ENCODE measurements at regions not wholly inside any gene's neighbourhood (a gene's known extent, or its start where the extent isn't known, plus 50 kb on each side); places are given as distances from the start of the nearest gene placed in this dataset.

- Histone ChIP-seq H3F3A (ENCODE audit: control insufficient read depth, insufficient read depth) (no peaks in the 10 kb centered on the region), H3K9me3 (ENCODE audit: control insufficient read depth, insufficient read depth, low read length) (no peaks in the 10 kb centered on the region), H3K79me2 (ENCODE audit: control insufficient read depth, low read length) (no peaks in the 10 kb centered on the region), H3K36me3 (ENCODE audit: control insufficient read depth, low read length) (no peaks in the 10 kb centered on the region), H3K9me2 (replicated peaks; ENCODE audit: control insufficient read depth, low read length) (no peaks in the 10 kb centered on the region), H3K4me3 (ENCODE audit: low read length) (no peak overlapping the region), H3K4me1 (ENCODE audit: control insufficient read depth, low read length) (no peaks in the 10 kb centered on the region), H3K27me3 (ENCODE audit: control insufficient read depth, low read length) (no peaks in the 10 kb centered on the region), H3K4me2 (ENCODE audit: low read length) (no peak overlapping the region), H3K27ac (ENCODE audit: low read depth, low read length) (no peak overlapping the region), H4K20me1 (ENCODE audit: control insufficient read depth, insufficient read depth, low read depth, low read length) (no peaks in the 10 kb centered on the region)
- TF ChIP-seq EZH2phosphoT487 (IDR thresholded peaks at IDR 0.05; ENCODE audit: borderline replicate concordance, low read length) = no peak
- TF ChIP-seq, protein P1, sequence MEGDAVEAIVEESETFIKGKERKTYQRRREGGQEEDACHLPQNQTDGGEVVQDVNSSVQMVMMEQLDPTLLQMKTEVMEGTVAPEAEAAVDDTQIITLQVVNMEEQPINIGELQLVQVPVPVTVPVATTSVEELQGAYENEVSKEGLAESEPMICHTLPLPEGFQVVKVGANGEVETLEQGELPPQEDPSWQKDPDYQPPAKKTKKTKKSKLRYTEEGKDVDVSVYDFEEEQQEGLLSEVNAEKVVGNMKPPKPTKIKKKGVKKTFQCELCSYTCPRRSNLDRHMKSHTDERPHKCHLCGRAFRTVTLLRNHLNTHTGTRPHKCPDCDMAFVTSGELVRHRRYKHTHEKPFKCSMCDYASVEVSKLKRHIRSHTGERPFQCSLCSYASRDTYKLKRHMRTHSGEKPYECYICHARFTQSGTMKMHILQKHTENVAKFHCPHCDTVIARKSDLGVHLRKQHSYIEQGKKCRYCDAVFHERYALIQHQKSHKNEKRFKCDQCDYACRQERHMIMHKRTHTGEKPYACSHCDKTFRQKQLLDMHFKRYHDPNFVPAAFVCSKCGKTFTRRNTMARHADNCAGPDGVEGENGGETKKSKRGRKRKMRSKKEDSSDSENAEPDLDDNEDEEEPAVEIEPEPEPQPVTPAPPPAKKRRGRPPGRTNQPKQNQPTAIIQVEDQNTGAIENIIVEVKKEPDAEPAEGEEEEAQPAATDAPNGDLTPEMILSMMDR (IDR thresholded peaks at IDR 0.05; ENCODE audit: low read depth, low read length, poor library complexity, severe bottlenecking) = no peak
Observed at GRCh38 chr10:3516923-3517255, 268.1 kb downstream of the KLF6 start.

DNA sequence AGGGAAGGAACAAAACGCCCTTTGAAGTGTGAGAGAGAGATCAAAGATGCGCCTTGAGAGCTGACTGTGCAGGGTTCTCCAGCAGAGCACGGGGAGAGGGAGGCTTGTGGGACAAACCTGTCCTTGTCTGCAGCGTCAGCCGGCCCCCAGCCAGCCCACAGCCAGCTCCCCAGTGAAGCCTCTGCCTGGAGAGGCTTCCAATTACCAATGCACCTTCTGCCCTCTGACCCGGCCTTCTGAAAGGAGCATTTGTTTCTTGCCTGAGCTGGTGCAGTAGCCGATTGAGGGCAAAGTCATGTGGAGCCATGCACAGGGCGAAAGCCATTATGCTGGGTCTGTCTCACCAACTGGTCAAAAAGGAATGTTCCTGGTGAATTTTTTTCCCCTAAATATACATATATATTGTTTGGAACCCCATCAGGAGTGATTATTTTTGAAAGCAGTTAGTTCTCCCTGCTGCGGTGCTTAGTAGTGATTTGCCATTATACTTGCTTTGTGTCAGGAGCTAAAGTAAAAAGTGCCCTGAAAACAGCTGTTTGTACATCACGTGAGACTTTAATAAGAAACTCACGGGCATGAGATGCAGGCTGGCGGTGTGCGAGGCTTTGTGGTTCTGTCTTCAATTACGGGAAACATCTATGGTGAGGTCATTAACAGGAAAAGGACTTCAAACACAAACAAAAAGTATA is 268.6 kb downstream of the KLF6 start:
- TF ChIP-seq, protein P1 (IDR thresholded peaks at IDR 0.05; ENCODE audit: low read depth, low read length, poor library complexity, severe bottlenecking) = no peak
- TF ChIP-seq EZH2phosphoT487 (IDR thresholded peaks at IDR 0.05; ENCODE audit: borderline replicate concordance, low read length) = no peak
- Histone ChIP-seq H3K9me3 (ENCODE audit: control insufficient read depth, insufficient read depth, low read length) (no peaks in the 10 kb centered on the region), H3F3A (ENCODE audit: control insufficient read depth, insufficient read depth) (no peaks in the 10 kb centered on the region), H3K27me3 (ENCODE audit: control insufficient read depth, low read length) (no peaks in the 10 kb centered on the region), H3K27ac (ENCODE audit: low read depth, low read length) (no peak overlapping the region), H4K20me1 (ENCODE audit: control insufficient read depth, insufficient read depth, low read depth, low read length) (no peaks in the 10 kb centered on the region), H3K79me2 (ENCODE audit: control insufficient read depth, low read length) (no peaks in the 10 kb centered on the region), H3K9me2 (replicated peaks; ENCODE audit: control insufficient read depth, low read length) (no peaks in the 10 kb centered on the region), H3K4me1 (ENCODE audit: control insufficient read depth, low read length) (no peaks in the 10 kb centered on the region), H3K4me3 (ENCODE audit: low read length) (no peak overlapping the region), H3K4me2 (ENCODE audit: low read length) (no peak overlapping the region), H3K36me3 (ENCODE audit: control insufficient read depth, low read length) (no peaks in the 10 kb centered on the region)

DNA sequence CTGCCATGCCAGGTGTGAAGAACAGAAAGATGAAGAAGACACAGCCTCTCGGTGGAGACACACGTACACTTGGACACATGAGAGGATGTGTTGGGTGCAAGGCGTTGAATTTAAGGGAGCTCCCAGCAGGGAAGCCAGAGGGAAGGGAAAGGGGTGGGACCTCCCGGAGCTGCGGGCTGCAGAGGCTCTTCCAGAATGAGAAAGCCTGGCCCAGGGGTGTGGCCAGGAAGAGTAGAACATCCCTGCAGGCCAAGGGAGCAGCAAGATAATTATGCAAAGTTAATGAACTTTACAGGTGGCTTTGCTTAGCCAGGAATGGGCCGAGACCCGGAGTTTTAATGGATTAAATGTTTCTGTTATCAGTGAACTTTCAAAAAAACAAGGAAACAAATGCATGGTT is 270.3 kb downstream of the KLF6 start:
- Histone ChIP-seq H3K4me1 (ENCODE audit: control insufficient read depth, low read length) (no peaks in the 10 kb centered on the region), H3K9me3 (ENCODE audit: control insufficient read depth, insufficient read depth, low read length) (no peaks in the 10 kb centered on the region), H3K4me3 (ENCODE audit: low read length) (no peak overlapping the region), H3K9me2 (replicated peaks; ENCODE audit: control insufficient read depth, low read length) (no peaks in the 10 kb centered on the region), H3K36me3 (ENCODE audit: control insufficient read depth, low read length) (no peaks in the 10 kb centered on the region), H3K27me3 (ENCODE audit: control insufficient read depth, low read length) (no peaks in the 10 kb centered on the region), H3F3A (ENCODE audit: control insufficient read depth, insufficient read depth) (no peaks in the 10 kb centered on the region), H3K27ac (ENCODE audit: low read depth, low read length) (no peak overlapping the region), H3K79me2 (ENCODE audit: control insufficient read depth, low read length) (no peaks in the 10 kb centered on the region), H4K20me1 (ENCODE audit: control insufficient read depth, insufficient read depth, low read depth, low read length) (no peaks in the 10 kb centered on the region), H3K4me2 (ENCODE audit: low read length) (no peak overlapping the region)
- TF ChIP-seq, protein P1 (IDR thresholded peaks at IDR 0.05; ENCODE audit: low read depth, low read length, poor library complexity, severe bottlenecking) = no peak
- TF ChIP-seq EZH2phosphoT487 (IDR thresholded peaks at IDR 0.05; ENCODE audit: borderline replicate concordance, low read length) = no peak
